HEK293 (cell line): ENCODE measurements at regions not wholly inside any gene's neighbourhood (a gene's known extent, or its start where the extent isn't known, plus 50 kb on each side); places are given as distances from the start of the nearest gene placed in this dataset.

ENCODE experiments used
- CTCF ChIA-PET: fragments of 350-600 bp; formaldehyde crosslinking; extraction: SDS; loops from one replicate; lab custom pipeline; 2021; ENCODE audit warnings: antibody characterized with exemption; lab: Yijun Ruan, JAX
- POLR2A ChIA-PET: fragments of 300-600 bp; formaldehyde crosslinking; extraction: SDS; loops from one replicate; lab custom pipeline; 2020; ENCODE audit warnings: antibody characterized with exemption, inconsistent platforms; lab: Yijun Ruan, JAX
- H3K27ac ChIP-seq: fragments of 200-500 bp; sonication (Bioruptor generic); 2 replicates; pipeline ENCODE4 v1.5.1; 2014; ENCODE audit warnings: low read depth, low read length, control low read depth, inconsistent platforms; ENCODE audit errors: extremely low read depth
- H3K36me3 ChIP-seq, 2 experiments: fragments of 200-500 bp in 1 of 2; sonication (Bioruptor generic) in 1 of 2; 1 replicate in 1 of 2; 2 replicates in 1 of 2; pipeline ENCODE4 v1.5.1; 2014 to 2017; ENCODE audit warnings: inconsistent platforms in 2 of 2, low read length in 2 of 2; ENCODE audit not compliant: control insufficient read depth in 2 of 2, insufficient read depth in 1 of 2
- H3K4me1 ChIP-seq: fragments of 200-500 bp; sonication (Bioruptor generic); 2 replicates; pipeline ENCODE4 v1.5.1; 2014; ENCODE audit warnings: mild to moderate bottlenecking, low read length, inconsistent platforms; ENCODE audit not compliant: control insufficient read depth, insufficient read depth
- H3K4me3 ChIP-seq: 2 replicates; pipeline ENCODE4 v1.5.1; 2011; ENCODE audit warnings: low read depth, mild to moderate bottlenecking, control low read depth, low read length, moderate library complexity
- H3K9me3 ChIP-seq: fragments of 200-500 bp; sonication (Bioruptor generic); 2 replicates; pipeline ENCODE4 v1.5.1; 2014; ENCODE audit warnings: low read depth, low read length, inconsistent platforms; ENCODE audit not compliant: control insufficient read depth, insufficient read depth
- BCL11B ChIP-seq: fragments of 450-650 bp; formaldehyde crosslinking; IDR thresholded peaks from 2 replicates; pipeline ENCODE4 v1.5.1; 2016; ENCODE audit warnings: low read depth, missing biosample characterization, missing genetic modification characterization
- FEZF1 ChIP-seq: fragments of 450-650 bp; formaldehyde crosslinking; IDR thresholded peaks from 2 replicates; pipeline ENCODE4 v1.5.1; 2016; ENCODE audit warnings: missing biosample characterization, missing genetic modification characterization
- HOXC10 ChIP-seq: sonication (generic); formaldehyde crosslinking; IDR thresholded peaks from 2 replicates; pipeline ENCODE4 v1.8.1; 2023; ENCODE audit warnings: mild to moderate bottlenecking, missing genetic modification reagents
- MEIS1 ChIP-seq: sonication (generic); formaldehyde crosslinking; IDR thresholded peaks from 2 replicates; pipeline ENCODE4 v1.8.1; 2022; ENCODE audit warnings: missing genetic modification reagents, mild to moderate bottlenecking, borderline replicate concordance
- RBAK ChIP-seq: fragments of 450-650 bp; formaldehyde crosslinking; IDR thresholded peaks from 2 replicates; pipeline ENCODE4 v1.5.1; 2016; ENCODE audit warnings: missing biosample characterization, missing genetic modification characterization
- REST ChIP-seq: fragments of 450-650 bp; formaldehyde crosslinking; IDR thresholded peaks from 2 replicates; pipeline ENCODE4 v1.5.1; 2016; ENCODE audit warnings: missing biosample characterization, missing genetic modification characterization
- ZNF10 ChIP-seq: fragments of 450-650 bp; formaldehyde crosslinking; IDR thresholded peaks from 2 replicates; pipeline ENCODE4 v1.5.1; 2017; ENCODE audit warnings: missing biosample characterization, missing genetic modification characterization
- ZNF169 ChIP-seq: fragments of 450-650 bp; formaldehyde crosslinking; IDR thresholded peaks from 2 replicates; pipeline ENCODE4 v1.5.1; 2016; ENCODE audit warnings: missing biosample characterization, missing genetic modification characterization
- ZNF248 ChIP-seq: fragments of 450-650 bp; formaldehyde crosslinking; IDR thresholded peaks from 2 replicates; pipeline ENCODE4 v1.5.1; 2017; ENCODE audit warnings: missing biosample characterization, missing genetic modification characterization
- ZNF26 ChIP-seq: fragments of 450-650 bp; formaldehyde crosslinking; IDR thresholded peaks from 2 replicates; pipeline ENCODE4 v1.5.1; 2016; ENCODE audit warnings: missing biosample characterization, missing genetic modification characterization
- ZNF280D ChIP-seq: fragments of 450-650 bp; formaldehyde crosslinking; IDR thresholded peaks from 2 replicates; pipeline ENCODE4 v1.5.1; 2016; ENCODE audit warnings: missing biosample characterization, missing genetic modification characterization
- ZNF350 ChIP-seq: fragments of 450-650 bp; formaldehyde crosslinking; IDR thresholded peaks from 2 replicates; pipeline ENCODE4 v1.5.0; 2017; ENCODE audit warnings: missing biosample characterization, mild to moderate bottlenecking, missing genetic modification characterization
- ZNF768 ChIP-seq: fragments of 450-650 bp; formaldehyde crosslinking; IDR thresholded peaks from 2 replicates; pipeline ENCODE4 v1.5.1; 2018; ENCODE audit warnings: missing biosample characterization, mild to moderate bottlenecking, missing genetic modification characterization
- ZNF791 ChIP-seq: fragments of 450-650 bp; formaldehyde crosslinking; IDR thresholded peaks from 2 replicates; pipeline ENCODE4 v1.5.1; 2016; ENCODE audit warnings: missing biosample characterization, missing genetic modification characterization
- ZNF837 ChIP-seq: fragments of 450-650 bp; formaldehyde crosslinking; IDR thresholded peaks from 2 replicates; pipeline ENCODE4 v1.5.1; 2016; ENCODE audit warnings: missing biosample characterization, missing genetic modification characterization
- ZSCAN16 ChIP-seq: fragments of 450-650 bp; formaldehyde crosslinking; IDR thresholded peaks from 2 replicates; pipeline ENCODE4 v1.5.1; 2016; ENCODE audit warnings: missing biosample characterization, missing genetic modification characterization
- ZSCAN5A ChIP-seq: fragments of 450-650 bp; formaldehyde crosslinking; IDR thresholded peaks from 2 replicates; pipeline ENCODE4 v1.5.1; 2016; ENCODE audit warnings: missing biosample characterization, missing genetic modification characterization

- Histone ChIP-seq H3K36me3 (no peaks in the 10 kb centered on the region), H3K9me3 (no peaks in the 10 kb centered on the region), H3K4me3 (no peak overlapping the region), H3K27ac (no peak overlapping the region), H3K4me1 (no peaks in the 10 kb centered on the region)
- ChIA-PET CTCF (no interaction called here), POLR2A (interaction anchor here (0.6 kb wide), 1 partner anchor 84 kb away, joined by 4 read pairs; no protein-coding TSS in a partner anchor)
- TF ChIP-seq ZNF350 (tag by site-specific recombination) = no peak
- no peak for TF ChIP-seq ZNF791
Observed at GRCh38 chr2:167524786-167525185, 636.5 kb downstream of the XIRP2 start.

GRCh38 chr2:167510071-167510759, 621.9 kb downstream of the XIRP2 start:
- H3K4me1 ChIP-seq = no peaks in the 10 kb centered on the region
- H3K9me3 ChIP-seq = no peaks in the 10 kb centered on the region
- H3K27ac ChIP-seq = no peak overlapping the region
- CTCF ChIA-PET = no interaction called here
- H3K4me3 ChIP-seq = no peak overlapping the region
- no peak for TF ChIP-seq ZNF280D
- TF ChIP-seq ZNF169 (tag by site-specific recombination) = no peak
- TF ChIP-seq BCL11B (tag by site-specific recombination) = no peak
- no peak for TF ChIP-seq ZNF248 (tag by site-specific recombination)
- no peak for TF ChIP-seq ZSCAN5A (tag by site-specific recombination)
- no peak for TF ChIP-seq ZNF837 (tag by site-specific recombination)
- no peak for TF ChIP-seq FEZF1 (tag by site-specific recombination)
- TF ChIP-seq HOXC10 (CRISPR knock-in tag) = no peak
- no peak for TF ChIP-seq ZNF768 (tag by site-specific recombination)
- TF ChIP-seq ZNF26 (tag by site-specific recombination) = no peak
- no peak for TF ChIP-seq RBAK (tag by site-specific recombination)
- TF ChIP-seq ZNF10 (tag by site-specific recombination) = no peak
- TF ChIP-seq REST (tag by site-specific recombination) = no peak
- no peak for TF ChIP-seq ZSCAN16 (tag by site-specific recombination)
- TF ChIP-seq MEIS1 (CRISPR knock-in tag) = no peak
- TF ChIP-seq, all 188 proteins: peak for 0
- H3K36me3 ChIP-seq = no peaks in the 10 kb centered on the region
- POLR2A ChIA-PET = interaction anchor here (0.5 kb wide), 1 partner anchor 608 kb away, joined by 3 read pairs; no protein-coding TSS in a partner anchor
